GM21528 (cell line): ENCODE measurements at regions not wholly inside any gene's neighbourhood (a gene's known extent, or its start where the extent isn't known, plus 50 kb on each side); places are given as distances from the start of the nearest gene placed in this dataset.
"Not testable (repeated sequence)": the region's sequence is repeated elsewhere in the genome, so short reads cannot be mapped to it uniquely, and the experiment has no call there.

Source experiments
- ATAC-seq: cut with Tn5 transposase; IDR thresholded peaks from one replicate; pipeline ENCODE4 v1.9.1; 2021; ENCODE audit warnings: mild to moderate bottlenecking, moderate library complexity; ENCODE audit not compliant: unreplicated experiment, low FRiP score

DNA sequence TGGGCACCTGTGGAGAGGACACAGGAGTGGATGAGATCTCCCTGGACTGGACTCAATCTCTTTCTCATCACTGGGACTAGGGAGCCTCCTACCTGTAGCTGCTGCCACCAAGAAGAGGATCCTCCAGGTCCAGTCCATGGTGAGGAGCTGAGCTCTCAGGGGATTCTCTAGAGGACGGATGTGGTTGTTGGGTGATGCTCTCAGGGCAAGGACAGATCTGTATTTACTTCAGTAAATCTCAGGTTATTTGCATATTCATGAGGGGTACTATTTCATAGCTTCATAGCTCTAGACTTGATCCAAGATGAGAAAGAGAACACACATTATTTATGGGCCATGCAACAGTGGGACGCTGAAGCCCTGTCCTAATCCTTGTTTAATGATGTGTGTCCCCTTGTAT lies 159.4 kb downstream of the POTEB start:
- peak; percentile 83 for ATAC-seq

- ATAC-seq: peak; percentile 40
Observed at GRCh38 chr15:21717661-21718060, 159.9 kb downstream of the POTEB start.

- not testable (repeated sequence) for ATAC-seq
Observed at GRCh38 chr15:21705480-21705879, 172.1 kb downstream of the POTEB start.

DNA sequence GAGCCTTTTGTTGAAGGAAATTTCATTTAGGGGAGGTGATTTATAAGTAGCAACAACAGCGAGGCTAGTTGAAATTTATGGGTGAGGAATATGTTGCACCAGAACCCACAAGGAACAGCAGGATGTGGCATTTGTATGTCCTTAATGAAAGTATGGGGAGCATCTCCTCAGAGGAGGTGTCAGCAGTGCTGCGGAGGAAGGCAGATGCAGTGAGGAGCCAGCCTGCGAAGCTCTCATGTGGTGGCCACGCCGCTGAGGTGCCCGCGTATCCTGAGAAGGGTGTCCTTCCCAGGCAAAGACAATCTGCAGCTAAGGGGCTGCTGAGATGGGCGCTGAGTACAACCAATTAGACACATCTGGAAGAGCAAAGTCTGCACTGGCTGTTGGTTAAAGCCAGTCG lies 178.9 kb downstream of the POTEB start:
- not testable (repeated sequence) for ATAC-seq

GRCh38 chr15:21695089-21695488 lies 182.4 kb downstream of the POTEB start:
- ATAC-seq: not testable (repeated sequence)

GRCh38 chr15:21692471-21693102 lies 184.9 kb downstream of the POTEB start:
- not testable (repeated sequence) for ATAC-seq

DNA sequence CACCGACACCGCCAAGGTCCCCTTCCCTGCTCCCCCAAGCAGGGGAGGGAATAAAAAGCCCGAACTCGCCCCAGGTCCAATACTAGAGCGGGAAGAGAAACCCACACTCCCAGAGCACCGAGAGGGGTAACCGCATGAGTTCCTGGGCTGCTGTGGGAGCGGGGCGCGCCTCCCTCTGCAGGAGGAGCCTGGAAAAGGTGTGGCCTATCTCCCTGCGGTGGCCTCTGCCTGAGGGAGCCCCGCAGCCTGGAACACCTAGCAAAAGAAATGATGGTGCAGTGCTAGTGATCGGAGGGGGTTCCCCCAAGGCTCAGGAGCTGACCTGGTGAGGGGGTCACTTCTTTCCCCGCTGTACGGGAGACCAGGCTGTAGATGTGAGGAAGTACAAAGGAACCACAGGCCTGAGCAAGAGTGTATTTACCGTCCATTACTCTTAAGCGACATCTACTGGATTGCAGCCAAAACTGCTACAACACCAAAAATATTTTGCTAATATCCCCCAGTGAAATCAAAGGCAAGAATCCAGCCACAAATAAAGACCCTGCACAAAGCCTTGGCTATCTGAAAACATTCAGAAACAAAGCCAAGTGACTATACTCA lies 216.6 kb upstream of the POTEB3 start:
- not testable (repeated sequence) for ATAC-seq

DNA sequence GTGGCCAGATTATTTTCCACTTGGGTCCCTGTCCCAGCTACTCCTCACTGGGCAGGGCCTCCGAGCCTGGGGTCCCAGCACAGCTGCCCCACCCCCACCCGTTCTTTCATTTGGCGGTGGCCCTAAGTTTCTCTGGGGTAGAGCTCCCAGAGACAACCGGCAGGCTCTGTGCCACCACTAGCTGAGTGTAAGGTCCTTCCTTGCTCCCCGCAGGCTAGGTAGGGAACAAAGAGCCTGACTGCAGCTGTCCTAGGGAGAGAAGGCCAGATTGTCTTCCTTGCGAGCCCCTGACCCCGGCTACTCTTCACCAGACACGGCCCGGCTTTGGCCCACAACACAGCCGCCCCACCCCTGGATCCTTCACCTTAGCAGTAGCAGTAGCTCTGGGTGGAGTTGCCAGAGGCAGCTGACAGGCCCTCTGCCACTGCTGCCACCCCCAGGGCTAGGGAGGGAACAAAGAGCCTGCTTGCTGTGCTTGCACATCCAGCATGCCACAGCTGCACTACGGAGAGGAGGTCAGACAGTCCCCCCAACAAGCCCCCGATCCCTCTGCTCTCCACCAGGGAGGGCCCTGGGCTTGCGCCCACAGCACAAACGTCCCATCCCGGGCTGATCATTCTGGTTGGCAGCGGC lies 215.9 kb upstream of the POTEB3 start:
- not testable (repeated sequence) for ATAC-seq

DNA sequence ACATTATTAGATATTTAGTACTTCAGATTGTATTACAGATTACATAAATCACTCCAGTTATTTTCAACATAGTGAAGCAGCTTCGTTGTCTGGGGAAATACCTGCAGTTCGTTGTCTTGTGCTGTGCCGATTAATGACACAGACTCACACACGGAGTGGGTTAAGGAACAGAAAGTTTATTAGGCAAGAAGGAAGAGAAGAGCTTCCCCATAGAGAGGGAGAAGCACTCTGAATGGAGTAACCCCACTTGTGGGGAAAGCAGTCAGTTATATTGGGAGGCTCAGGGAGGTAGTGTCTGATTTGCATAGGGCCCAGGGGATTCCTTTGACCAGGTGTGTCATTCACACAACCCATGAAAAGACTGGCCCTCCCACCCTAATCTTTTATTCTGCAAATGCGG lies 213.4 kb upstream of the POTEB3 start:
- not testable (repeated sequence) for ATAC-seq

GRCh38 chr15:21638770-21639169 lies 198.5 kb upstream of the POTEB3 start:
- not testable (repeated sequence) for ATAC-seq

DNA sequence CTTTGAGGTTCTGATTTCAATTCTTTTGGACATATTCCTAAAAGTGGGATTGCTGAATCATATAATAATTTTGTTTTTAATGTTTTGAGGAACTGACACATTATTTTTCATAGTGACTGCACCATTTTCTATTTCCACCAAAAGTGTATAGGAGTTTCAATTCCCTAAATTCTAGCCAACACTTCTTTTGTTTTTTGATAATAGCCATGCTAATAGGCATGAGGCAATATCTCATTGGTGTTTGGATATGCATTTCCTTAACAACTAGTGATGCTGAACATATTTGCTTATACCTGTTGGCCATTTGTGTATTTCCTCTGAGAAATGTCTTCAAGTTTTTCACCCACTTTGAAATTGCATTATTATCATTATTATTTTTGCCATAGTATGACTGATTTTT lies 186.4 kb upstream of the POTEB3 start:
- ATAC-seq: not testable (repeated sequence)

DNA sequence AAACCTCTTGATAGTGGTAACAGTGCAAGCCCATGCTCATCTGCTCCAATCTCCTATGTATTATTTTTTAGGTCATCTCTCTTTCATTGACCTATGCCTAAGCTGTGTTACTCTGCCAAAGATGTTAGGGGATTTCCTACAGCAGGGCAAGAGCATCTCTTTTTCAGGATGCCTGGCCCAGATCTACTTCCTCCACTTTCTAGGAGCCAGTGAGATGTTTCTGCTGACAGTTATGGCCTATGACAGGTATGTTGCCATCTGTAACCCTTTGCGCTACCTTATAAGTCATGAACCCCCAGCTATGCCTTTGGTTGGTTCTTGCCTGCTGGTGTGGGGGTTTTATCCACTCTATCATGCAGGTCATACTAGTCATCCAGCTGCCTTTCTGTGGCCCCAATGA lies 168.9 kb upstream of the POTEB3 start:
- ATAC-seq: not testable (repeated sequence)

DNA sequence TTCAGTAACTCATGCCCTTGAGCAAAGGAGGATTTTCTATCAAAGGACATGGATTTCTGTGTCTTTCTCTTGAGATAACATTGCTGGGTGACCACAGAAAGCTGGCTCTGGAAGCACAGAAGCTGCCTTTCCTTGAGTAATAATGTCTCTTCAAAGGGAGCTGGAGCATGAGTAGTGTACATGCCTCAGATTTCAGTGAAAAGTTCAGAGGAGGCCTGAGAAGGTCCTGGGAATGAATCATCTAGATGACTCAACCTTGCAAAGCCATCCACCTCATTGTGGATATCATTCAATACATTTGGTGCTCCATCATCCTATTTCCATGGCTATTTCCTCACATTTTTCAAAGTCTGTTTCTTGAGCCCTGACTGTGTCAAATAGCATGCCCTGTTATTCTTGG lies 125.1 kb upstream of the POTEB3 start:
- not testable (repeated sequence) for ATAC-seq

- ATAC-seq: not testable (repeated sequence)
Observed at GRCh38 chr15:21551809-21552208, 111.5 kb upstream of the POTEB3 start.

GRCh38 chr15:21546182-21546903 lies 106.0 kb upstream of the POTEB3 start:
- not testable (repeated sequence) for ATAC-seq

DNA sequence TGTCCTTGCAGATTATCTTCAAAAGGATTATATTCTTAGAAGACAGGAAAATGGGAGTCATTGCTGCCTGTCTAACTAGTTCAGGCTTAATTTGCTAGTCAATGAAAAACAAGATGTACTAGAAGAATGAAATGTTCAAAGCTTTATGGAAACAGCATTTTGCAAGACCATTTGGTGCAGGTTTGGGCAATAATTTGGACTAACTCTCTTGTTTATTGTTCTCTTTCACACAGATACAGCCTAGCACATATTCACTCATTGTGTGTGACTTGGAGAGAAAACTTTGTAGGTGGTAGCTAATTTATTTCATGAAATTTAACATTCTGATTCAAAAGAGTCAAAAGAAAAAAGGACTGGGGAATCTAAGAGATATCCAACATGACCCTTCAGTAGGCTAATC lies 92.5 kb upstream of the POTEB3 start:
- not testable (repeated sequence) for ATAC-seq

- not testable (repeated sequence) for ATAC-seq
Observed at GRCh38 chr15:21516248-21516647, 75.9 kb upstream of the POTEB3 start.

DNA sequence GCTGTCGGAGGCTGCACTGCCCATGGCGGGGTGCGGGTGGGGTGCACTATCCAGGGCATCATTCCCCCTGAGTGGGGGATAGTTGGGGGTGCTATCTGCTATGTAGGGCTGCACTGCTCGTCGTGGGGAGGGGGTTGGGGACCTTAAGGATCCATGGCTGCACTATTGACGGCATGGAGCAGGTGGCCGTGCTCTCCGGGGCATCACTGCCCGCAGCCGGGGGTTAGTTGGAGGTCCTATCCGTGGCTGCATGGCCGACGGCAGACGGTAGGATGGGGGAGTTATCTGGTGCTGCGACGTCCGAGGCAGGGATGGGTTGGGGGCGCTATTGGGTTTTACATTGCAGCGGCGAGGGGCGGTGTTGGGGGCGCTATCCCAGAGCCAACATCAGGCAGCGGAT lies 75.0 kb upstream of the POTEB3 start:
- not testable (repeated sequence) for ATAC-seq

DNA sequence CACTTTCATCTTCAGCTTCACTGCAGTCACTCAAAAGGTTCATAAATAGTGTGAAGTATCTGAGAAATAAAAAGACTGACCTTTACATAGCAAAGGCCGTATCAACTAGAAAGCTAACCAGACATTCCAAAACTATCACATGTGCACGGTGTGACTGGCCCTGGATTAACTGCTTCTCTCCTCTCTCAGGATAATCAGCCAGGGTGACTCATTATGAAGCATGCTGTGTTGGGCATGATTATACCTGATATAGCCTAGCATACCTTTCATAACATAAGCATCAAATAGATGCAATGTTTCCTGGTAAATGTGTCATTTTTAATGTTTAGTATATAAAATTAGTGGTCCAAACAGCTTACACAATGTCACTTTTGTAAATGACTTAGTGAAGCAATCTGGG lies 62.7 kb upstream of the POTEB3 start:
- not testable (repeated sequence) for ATAC-seq
